WERI-Rb-1 (cell line): ENCODE measurements at regions not wholly inside any gene's neighbourhood (a gene's known extent, or its start where the extent isn't known, plus 50 kb on each side); places are given as distances from the start of the nearest gene placed in this dataset.

Experiments
- DNase-seq: peaks from one replicate; pipeline ENCODE4 v3.0.0-alpha.2; 2020
- H3K27ac ChIP-seq: fragments of 250-450 bp; sonication (Bioruptor Pico); 2 replicates; pipeline ENCODE4 v1.5.1; 2020; ENCODE audit warnings: mild to moderate bottlenecking, moderate library complexity
- H3K27me3 ChIP-seq: fragments of 250-450 bp; sonication (Bioruptor Pico); 2 replicates; pipeline ENCODE4 v1.5.1; 2021; ENCODE audit warnings: mild to moderate bottlenecking, low read depth, moderate library complexity; ENCODE audit not compliant: insufficient read depth, severe bottlenecking
- H3K36me3 ChIP-seq: fragments of 250-450 bp; sonication (Bioruptor Pico); 2 replicates; pipeline ENCODE4 v1.5.1; 2020; ENCODE audit warnings: mild to moderate bottlenecking, moderate library complexity
- H3K4me3 ChIP-seq: 2 replicates; pipeline ENCODE4 v1.5.1; 2011; ENCODE audit warnings: low read depth, mild to moderate bottlenecking, control low read depth, low read length
- H3K9me3 ChIP-seq: fragments of 250-450 bp; sonication (Bioruptor Pico); 2 replicates; pipeline ENCODE4 v1.5.1; 2021; ENCODE audit warnings: mild to moderate bottlenecking, moderate library complexity; ENCODE audit not compliant: severe bottlenecking
- TF ChIP-seq, protein P1 (sequence below): IDR thresholded peaks from 2 replicates; pipeline ENCODE4 v1.5.1; 2011; ENCODE audit warnings: low read depth, mild to moderate bottlenecking, control low read depth, inconsistent platforms, low read length

DNA sequence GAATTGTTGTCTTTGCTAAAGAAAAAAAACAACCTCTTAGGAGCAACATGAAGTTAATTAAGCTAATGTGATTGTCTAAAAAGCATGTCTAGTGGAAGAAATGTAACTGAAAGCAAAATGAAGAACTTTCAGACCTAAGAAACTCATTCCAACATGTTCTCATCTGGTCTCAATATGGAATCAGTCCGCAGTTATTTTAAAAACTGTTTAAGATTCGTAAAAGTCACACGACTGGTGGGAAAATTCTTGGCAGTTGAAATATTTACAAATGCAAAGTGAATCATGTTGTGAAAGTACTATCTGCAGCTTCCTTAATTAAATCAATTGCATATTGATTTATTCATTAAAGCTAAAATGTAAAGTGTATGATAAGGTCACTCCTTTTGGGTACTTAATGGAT, 117.8 kb upstream of the DIAPH2 start:
- H3K27ac ChIP-seq = no peak overlapping the region
- DNase-seq = no peak

DNA sequence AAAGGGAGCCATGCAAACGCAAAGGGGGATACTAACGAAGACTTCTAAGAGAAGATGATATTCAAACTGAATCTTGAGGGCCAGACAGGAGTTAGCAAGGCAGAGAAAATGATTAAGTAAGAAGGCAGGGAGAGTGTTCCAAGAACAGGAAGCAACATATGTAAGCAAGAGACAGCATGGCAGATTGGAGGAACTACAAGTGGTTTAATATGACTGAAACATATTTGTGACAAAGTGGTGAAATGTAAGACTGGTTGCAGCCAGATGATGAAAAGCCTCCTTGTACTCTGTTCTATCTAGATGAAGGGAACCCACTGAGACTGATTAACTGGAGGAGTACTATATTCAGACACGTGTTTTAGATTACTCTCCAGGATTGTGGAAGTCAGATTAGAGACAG, 116.6 kb upstream of the DIAPH2 start:
- H3K36me3 ChIP-seq = no peaks in the 10 kb centered on the region
- H3K27ac ChIP-seq = no peak overlapping the region
- H3K27me3 ChIP-seq = peaks cover 9% of the 10 kb centered on the region
- H3K4me3 ChIP-seq = no peak overlapping the region
- no peaks in the 10 kb centered on the region for H3K9me3 ChIP-seq
- no peak for DNase-seq
- TF ChIP-seq, protein P1, sequence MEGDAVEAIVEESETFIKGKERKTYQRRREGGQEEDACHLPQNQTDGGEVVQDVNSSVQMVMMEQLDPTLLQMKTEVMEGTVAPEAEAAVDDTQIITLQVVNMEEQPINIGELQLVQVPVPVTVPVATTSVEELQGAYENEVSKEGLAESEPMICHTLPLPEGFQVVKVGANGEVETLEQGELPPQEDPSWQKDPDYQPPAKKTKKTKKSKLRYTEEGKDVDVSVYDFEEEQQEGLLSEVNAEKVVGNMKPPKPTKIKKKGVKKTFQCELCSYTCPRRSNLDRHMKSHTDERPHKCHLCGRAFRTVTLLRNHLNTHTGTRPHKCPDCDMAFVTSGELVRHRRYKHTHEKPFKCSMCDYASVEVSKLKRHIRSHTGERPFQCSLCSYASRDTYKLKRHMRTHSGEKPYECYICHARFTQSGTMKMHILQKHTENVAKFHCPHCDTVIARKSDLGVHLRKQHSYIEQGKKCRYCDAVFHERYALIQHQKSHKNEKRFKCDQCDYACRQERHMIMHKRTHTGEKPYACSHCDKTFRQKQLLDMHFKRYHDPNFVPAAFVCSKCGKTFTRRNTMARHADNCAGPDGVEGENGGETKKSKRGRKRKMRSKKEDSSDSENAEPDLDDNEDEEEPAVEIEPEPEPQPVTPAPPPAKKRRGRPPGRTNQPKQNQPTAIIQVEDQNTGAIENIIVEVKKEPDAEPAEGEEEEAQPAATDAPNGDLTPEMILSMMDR = no peak

More for the DNA sequence above, 117.8 kb upstream of the DIAPH2 start:
- TF ChIP-seq, protein P1 = no peak
- peaks cover 14% of the 10 kb centered on the region for H3K27me3 ChIP-seq
- H3K4me3 ChIP-seq = no peak overlapping the region
- no peaks in the 10 kb centered on the region for H3K9me3 ChIP-seq
- H3K36me3 ChIP-seq = no peaks in the 10 kb centered on the region

DNA sequence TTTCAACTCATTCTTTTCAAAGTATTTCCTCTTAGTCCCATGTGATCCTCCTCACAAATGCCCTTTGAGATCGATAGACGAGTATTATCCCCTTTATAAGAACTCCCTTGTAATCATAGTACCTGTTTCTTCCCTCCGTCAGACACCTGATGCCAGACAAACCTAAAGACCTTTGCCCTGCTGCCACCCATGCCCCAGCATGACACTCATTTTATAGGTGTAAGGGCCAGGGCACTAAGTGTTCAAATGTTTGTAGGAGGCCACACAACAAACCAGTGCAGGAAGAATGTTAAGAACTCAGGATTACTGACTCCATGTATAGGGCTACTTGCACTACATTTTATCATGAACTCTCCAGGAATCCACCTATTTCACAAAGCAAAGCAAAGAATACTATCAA, 115.6 kb upstream of the DIAPH2 start:
- H3K36me3 ChIP-seq = no peaks in the 10 kb centered on the region
- DNase-seq = no peak
- TF ChIP-seq, protein P1 = no peak
- peaks cover 10% of the 10 kb centered on the region for H3K27me3 ChIP-seq
- no peak overlapping the region for H3K4me3 ChIP-seq
- no peak overlapping the region for H3K27ac ChIP-seq
- H3K9me3 ChIP-seq = no peaks in the 10 kb centered on the region

DNA sequence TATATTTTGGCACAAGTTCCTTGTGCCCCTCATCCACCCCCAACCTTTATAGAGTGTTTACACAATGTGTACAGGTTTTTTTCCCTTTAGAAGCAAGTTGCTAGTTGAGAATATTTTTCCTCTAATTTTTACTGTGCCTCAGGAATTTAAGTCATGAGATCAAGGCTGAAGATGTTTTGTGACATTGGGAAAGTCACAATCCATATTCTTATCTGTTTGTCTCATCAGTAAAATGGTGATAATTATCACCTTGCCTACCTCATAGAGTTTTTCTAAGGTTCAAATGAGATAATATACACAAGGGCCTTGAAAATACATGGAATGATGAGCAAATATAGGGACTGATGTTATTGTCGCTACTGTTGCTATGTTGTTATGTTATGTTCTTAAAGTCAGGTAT, 109.6 kb upstream of the DIAPH2 start:
- Histone ChIP-seq H3K9me3 (no peaks in the 10 kb centered on the region), H3K27me3 (peaks cover 35% of the 10 kb centered on the region), H3K4me3 (no peak overlapping the region), H3K27ac (no peak overlapping the region), H3K36me3 (no peaks in the 10 kb centered on the region)
- DNase-seq = no peak
- TF ChIP-seq, protein P1 = no peak

DNA sequence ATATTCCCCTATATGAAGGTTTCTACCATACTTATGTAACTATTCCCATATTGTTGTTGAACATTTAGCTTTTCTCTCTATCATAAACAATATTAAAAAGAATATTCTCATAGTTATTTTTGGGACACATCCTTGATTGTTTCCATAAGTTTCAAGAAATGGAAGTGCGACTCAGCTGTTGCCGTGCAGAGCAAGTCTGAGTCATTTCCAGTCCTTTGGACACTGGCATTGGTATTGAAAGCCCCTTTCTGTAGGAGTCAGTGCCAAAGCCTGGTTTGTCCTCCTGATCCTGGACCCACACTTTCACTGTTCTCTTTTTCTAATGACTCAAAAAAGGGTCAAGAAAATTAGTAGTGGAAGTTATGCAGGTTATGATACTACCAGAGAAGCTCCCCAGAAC, 108.3 kb upstream of the DIAPH2 start:
- Histone ChIP-seq H3K36me3 (no peaks in the 10 kb centered on the region), H3K27me3 (peaks cover 40% of the 10 kb centered on the region)
- no peak for DNase-seq

DNA sequence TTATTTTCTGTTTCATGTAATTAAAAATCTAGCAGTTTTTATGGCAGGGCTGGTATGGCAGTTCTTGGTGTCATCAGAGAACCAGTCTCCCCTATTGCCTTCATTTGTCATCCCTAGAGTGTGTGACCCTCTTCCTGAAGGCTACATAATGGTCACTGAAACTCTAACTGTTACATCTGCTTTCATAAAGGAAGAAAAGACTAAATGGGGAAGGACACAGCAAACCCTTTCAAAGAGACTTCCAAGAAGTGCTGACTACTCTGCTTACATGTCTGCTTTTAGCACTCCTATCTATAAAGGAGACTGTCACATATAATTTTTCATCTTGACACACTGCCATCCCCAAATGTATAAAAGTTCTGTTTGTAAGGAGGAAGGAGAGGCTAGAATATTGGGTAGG, 105.9 kb upstream of the DIAPH2 start:
- no peaks in the 10 kb centered on the region for H3K9me3 ChIP-seq
- no peak overlapping the region for H3K27ac ChIP-seq
- no peak overlapping the region for H3K4me3 ChIP-seq
- no peaks in the 10 kb centered on the region for H3K36me3 ChIP-seq
- DNase-seq = no peak
- TF ChIP-seq, protein P1 = no peak
- peaks cover 44% of the 10 kb centered on the region for H3K27me3 ChIP-seq

More for the DNA sequence above, 108.3 kb upstream of the DIAPH2 start:
- Histone ChIP-seq H3K9me3 (no peaks in the 10 kb centered on the region), H3K27ac (no peak overlapping the region), H3K4me3 (no peak overlapping the region)
- TF ChIP-seq, protein P1 = no peak
